Brain microvascular endothelial cell (primary cell): ENCODE measurements at regions not wholly inside any gene's neighbourhood (a gene's known extent, or its start where the extent isn't known, plus 50 kb on each side); places are given as distances from the start of the nearest gene placed in this dataset.

Source experiments
- DNase-seq: peaks from one replicate; pipeline ENCODE4 v3.0.0-alpha.2; 2020
- H3K27ac ChIP-seq: fragments of 250-450 bp; sonication (Bioruptor Pico); 2 replicates; pipeline ENCODE4 v1.5.1; 2020; ENCODE audit warnings: mild to moderate bottlenecking, moderate library complexity
- H3K27me3 ChIP-seq: fragments of 250-450 bp; sonication (Bioruptor Pico); replicated peaks from 2 replicates; pipeline ENCODE4 v1.5.1; 2020; ENCODE audit warnings: mild to moderate bottlenecking
- H3K36me3 ChIP-seq: fragments of 250-450 bp; sonication (Bioruptor Pico); replicated peaks from 2 replicates; pipeline ENCODE4 v1.5.1; 2020; ENCODE audit warnings: mild to moderate bottlenecking
- H3K4me3 ChIP-seq: 2 replicates; pipeline ENCODE4 v1.5.1; 2011; ENCODE audit warnings: low read depth, mild to moderate bottlenecking, control low read depth, low read length, moderate library complexity
- CTCF ChIP-seq: IDR thresholded peaks from 2 replicates; pipeline ENCODE4 v1.5.1; 2011; ENCODE audit warnings: low read depth, mild to moderate bottlenecking, moderate library complexity, low read length, control low read depth, inconsistent platforms; ENCODE audit errors: missing control alignments
- in situ Hi-C: cut with HindIII; loops from 2 replicates; pipeline ENCODE4 v1.10.0; 2017; ENCODE audit warnings: low sequenced_read_pairs, low pct_ligation_motif_present

DNA sequence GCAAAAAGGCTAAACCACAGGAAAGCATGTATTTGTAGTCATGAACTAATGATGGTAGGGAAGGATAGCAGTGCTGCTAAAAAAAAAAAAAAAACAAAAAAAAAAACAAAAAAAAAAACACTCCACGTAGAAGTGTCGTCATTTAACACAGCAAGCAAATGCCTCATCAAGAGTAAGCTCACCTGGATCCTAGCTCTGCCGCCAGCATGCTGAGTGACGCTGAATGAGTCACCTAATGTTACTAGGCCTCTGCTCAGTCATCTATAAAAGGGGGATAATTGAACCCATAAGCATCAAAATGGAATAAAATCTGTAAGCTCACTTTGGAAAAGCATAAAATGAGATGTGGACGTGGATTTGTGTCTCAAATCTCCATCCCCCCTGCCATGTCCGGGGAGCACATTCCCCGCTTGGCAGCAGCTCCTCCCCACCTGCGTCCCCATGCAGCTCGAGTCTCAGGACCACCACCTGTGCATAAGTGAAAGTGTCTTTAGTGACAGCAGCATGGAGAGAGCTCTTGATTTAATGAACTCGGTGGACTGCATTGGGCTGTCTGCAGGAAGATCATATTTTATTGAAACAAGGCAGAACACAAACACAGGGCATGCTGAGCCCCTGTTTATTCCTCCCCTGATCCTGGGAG is 427.5 kb downstream of the LRATD1 start:
- no peak for TF ChIP-seq CTCF
- DNase-seq: no peak
- Histone ChIP-seq H3K27ac (no peak overlapping the region), H3K36me3 (no peaks in the 10 kb centered on the region), H3K27me3 (no peaks in the 10 kb centered on the region), H3K4me3 (no peak overlapping the region)
- in situ Hi-C loops: no loop called here

DNA sequence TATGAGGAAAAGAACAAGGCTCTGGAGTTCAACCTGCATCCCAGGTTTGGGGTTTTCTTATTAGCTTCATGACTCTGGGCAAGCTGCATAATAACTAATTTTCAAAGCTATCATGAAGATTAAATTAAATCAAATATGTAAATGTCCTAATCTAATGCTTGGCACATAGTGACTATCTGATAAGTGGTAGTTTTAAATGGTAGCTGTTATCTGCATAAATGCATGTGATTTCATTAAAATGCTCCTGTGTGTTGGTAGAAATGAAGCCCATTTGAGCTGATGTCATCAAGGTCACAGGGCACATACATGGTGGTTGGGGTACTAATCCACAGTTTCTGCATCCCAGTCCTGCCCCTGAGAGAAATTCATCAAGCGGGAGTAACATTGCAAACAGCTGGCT is 428.8 kb downstream of the LRATD1 start:
- in situ Hi-C loops: no loop called here
- Histone ChIP-seq H3K4me3 (no peak overlapping the region), H3K27me3 (no peaks in the 10 kb centered on the region), H3K36me3 (no peaks in the 10 kb centered on the region), H3K27ac (no peak overlapping the region)
- no peak for TF ChIP-seq CTCF
- no peak for DNase-seq

DNA sequence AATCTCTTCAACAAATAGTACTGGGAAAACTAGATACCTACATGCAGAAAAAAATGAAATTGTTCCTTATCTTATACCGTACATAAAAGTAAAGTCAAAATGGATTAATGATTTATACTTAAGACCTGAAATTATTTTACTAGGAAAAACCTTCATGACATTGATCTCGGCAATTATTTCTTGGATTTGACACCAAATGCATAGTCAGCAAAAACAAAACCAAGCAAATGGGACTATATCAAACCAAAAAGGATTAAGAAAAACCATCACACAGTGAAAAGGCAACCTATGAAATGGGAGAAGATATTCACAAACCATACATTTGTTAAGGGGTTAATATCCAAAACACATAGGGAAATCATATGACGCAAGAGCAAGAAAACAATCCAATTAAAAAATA is 433.6 kb downstream of the LRATD1 start:
- Histone ChIP-seq H3K27ac (no peak overlapping the region), H3K27me3 (no peaks in the 10 kb centered on the region), H3K4me3 (no peak overlapping the region), H3K36me3 (no peaks in the 10 kb centered on the region)
- TF ChIP-seq CTCF: no peak
- DNase-seq: no peak
- in situ Hi-C loops: no loop called here

GRCh38 chr2:15069149-15069548 is 436.6 kb downstream of the LRATD1 start:
- DNase-seq: no peak

DNA sequence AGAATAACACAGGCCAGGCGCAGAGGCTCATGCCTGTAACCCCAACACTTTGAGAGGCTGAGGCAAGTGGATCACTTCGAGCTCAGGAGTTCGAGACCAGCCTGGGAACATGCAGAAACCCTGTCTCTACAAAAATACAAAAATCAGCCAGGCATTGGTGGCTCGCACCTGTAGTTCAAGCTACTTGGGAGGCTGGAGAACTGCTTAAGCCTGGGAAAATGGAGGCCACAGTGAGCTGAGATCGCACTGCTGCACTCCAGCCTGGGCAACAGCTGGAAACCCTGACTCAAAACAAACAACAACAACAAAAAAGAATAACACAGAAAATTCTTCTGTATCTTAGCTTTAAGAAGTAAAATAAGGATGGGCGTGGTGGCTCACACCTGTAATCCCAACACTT is 440.3 kb downstream of the LRATD1 start:
- H3K4me3 ChIP-seq: no peak overlapping the region
- in situ Hi-C loops: no loop called here
- no peak overlapping the region for H3K27ac ChIP-seq
- H3K36me3 ChIP-seq: no peaks in the 10 kb centered on the region
- TF ChIP-seq CTCF: no peak
- no peaks in the 10 kb centered on the region for H3K27me3 ChIP-seq
- DNase-seq: no peak

More at GRCh38 chr2:15069149-15069548, 436.6 kb downstream of the LRATD1 start:
- no peak for TF ChIP-seq CTCF
- Histone ChIP-seq H3K4me3 (no peak overlapping the region), H3K27me3 (no peaks in the 10 kb centered on the region), H3K36me3 (no peaks in the 10 kb centered on the region), H3K27ac (no peak overlapping the region)
- in situ Hi-C loops: no loop called here

DNA sequence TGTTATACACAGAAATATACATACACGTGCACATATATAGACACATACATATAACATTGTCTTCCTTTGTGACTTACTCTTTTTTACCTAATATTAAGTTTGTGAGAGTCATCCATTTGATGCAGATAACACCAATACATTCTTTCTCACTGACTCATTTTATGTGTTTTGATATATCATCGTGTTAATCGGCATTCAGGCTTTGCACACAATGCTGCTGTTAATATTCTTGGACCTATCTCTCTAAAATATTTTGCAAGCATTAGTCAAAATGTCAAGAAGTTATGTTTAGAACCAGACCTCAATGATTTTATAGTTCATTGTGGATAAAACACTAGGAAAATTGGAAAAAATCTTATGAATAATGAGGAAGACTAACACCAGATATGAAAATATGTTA is 441.1 kb downstream of the LRATD1 start:
- Histone ChIP-seq H3K27ac (no peak overlapping the region), H3K4me3 (no peak overlapping the region), H3K27me3 (no peaks in the 10 kb centered on the region), H3K36me3 (no peaks in the 10 kb centered on the region)
- TF ChIP-seq CTCF: no peak
- DNase-seq: peak; percentile 2
- in situ Hi-C loops: no loop called here
